T-helper 9 cell (primary cell): ENCODE measurements at regions not wholly inside any gene's neighbourhood (a gene's known extent, or its start where the extent isn't known, plus 50 kb on each side); places are given as distances from the start of the nearest gene placed in this dataset.
"Not testable (repeated sequence)": the region's sequence is repeated elsewhere in the genome, so short reads cannot be mapped to it uniquely, and the experiment has no call there.

ENCODE experiments used
- DNase-seq: peaks from one replicate; pipeline ENCODE4 v3.0.0-alpha.2; 2020

DNA sequence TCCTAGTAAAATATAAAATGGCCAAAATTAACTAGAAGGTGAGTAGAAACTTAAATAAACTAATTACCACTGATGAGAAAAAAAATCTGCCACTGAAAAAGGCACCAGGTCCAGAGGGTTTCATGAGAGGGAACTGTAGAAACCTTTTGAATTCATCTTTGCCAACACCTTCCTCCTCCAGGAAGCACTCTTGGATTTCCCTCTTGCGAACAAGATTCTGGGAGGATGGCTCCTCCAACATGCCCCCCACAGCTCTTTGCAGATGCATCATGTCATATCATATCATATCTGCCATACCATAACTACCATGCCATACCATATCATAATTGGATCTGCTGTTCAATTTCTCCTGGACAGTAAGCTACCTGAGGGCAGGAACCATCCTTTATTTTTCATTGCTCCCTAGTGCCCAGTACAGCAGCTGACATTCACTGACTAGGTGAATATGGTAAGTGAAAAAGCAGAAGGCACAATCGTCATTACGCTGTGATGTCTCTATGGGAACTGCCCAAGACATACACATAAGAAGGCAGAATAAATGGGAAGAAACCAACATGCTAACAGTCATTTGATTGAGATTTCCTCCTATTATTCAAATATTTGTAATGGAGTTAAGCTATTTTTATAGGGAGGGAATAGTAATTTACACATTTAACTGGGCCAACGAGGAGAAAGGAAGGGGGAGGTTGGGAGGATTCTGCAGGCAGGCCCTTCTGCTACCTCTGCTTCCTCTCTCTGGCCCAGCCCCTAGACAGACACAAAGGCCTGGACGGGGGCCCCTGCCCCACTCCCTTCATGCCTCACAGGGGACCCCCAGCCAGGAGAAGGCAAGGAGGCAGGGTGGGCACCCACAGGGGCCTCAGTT is 110.1 kb upstream of the SMURF2 start:
- DNase-seq: no peak

DNA sequence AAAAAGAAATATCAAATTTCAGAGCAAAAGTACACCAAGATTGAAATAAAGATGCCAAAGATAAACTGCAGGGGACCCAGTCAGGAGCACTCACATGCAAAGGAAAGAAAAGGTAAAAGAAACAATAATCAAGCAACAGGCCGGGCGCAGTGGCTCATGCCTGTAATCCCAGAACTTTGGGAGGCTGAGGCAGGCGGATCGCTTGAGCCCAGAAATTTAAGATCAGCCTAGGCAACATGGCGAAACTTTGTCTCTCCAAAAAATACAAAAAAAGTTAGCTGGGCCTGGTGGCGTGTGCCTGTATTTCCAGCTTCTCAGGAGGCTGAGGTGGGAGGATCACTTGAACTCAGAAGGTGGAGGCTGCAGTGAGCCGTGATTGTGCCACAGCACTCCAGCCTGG is 107.6 kb upstream of the SMURF2 start:
- no peak for DNase-seq

DNA sequence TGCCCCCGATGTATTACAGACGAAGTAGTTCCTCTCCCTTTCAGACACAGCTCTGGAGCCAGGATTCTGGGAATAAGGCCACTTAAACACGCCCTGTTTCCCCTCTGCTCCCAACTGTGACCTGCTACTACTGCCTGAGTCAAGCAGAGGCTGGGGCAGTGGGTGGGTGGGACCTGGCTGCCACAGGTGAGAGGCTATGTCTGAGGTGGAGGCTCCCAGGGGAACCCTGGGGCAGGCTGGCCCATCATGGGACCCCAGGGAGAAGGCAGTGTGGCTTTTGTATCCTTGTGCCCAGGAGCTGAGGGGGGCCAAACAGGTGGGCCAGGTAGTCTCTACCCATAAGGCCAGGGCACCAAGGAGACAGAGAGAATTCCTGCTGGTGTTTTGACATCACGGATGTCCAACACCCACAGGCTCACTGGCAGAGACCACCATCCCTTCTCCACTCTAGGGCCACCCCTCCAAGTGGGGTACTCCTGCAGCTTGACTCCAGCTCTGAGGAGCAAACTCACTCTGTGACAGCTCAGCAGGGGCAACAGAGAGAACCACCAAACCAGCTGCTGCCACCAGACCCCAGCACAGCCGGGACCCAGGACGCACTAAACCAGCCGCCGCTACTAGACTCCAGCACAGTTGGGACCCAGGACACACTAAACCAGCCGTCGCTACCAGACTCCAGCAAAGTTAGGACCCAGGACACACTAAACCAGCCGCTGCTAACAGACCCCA is 105.3 kb upstream of the SMURF2 start:
- no peak for DNase-seq

GRCh38 chr17:64765191-64765889 is 103.2 kb upstream of the SMURF2 start:
- no peak for DNase-seq

- DNase-seq: no peak
These were observed 89.0 kb upstream of the SMURF2 start for GRCh38 chr17:64750891-64751677.

DNA sequence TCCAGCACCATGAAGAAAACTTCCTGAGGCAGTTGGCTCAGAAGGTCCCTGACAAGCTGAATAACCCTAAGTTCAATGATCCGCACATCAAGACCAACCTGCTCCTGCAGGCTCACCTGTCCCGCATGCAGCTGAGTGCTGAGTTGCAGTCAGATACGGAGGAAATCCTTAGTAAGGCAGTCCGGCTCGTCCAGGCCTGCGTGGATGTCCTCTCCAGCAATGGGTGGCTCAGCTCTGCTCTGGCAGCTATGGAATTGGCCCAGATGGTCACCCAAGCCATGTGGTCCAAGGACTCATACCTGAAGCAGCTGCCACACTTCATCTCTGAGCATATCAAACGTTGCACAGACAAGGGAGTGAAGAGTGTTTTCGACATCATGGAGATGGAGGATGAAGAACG is 88.4 kb upstream of the SMURF2 start:
- DNase-seq: no peak

- DNase-seq: no peak
These were observed 87.2 kb upstream of the SMURF2 start for GRCh38 chr17:64749306-64749705.

DNA sequence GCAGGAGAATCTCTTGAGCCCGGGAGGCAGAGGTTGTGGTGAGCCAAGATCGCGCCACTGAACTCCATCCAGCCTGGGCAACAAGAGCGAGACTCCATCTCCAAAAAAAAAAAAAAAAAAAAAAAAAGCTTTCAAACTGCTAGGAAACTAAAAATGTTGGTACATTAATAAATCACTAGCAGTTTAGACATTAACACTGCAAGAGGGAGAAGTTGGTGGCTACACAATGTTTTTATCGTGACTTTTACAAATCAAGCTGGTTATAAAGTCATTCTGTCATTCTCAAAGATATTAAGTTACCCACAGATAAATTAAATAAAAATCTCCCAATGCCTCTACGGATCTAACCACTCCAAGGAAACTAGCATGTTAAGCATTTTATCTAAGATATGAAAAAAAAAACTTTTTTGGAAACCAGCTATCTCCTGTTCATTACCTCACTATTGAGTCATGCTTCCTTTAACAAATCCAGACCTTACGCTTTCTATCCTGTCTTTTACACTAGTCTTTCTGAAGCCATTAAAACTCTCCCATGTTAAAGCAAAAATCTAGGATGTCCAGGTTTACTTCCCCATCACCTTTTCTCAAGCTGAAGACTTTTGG is 85.9 kb upstream of the SMURF2 start:
- DNase-seq: no peak

GRCh38 chr17:64742326-64742725 is 80.2 kb upstream of the SMURF2 start:
- DNase-seq: no peak

DNA sequence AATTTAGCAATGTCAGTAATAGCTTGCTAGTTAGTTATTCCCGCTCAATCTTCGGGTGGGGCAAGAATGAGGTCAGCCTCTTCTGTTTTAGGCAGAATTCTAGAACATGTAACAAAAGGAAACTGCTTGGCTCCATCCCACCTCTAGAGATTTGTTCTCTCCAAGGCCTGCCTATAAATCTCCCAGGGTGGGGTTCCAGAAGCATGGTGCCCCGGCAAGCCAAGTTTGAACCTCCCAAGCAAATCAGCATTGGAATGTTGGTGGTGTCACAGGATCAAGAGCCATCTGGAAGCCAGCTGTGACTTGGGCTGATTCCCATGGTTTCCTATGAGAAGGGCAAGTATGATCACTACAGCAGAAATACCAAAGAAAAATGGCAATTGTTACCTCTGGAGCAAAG is 79.8 kb upstream of the SMURF2 start:
- DNase-seq: not testable (repeated sequence)

GRCh38 chr17:64741038-64741641 is 79.0 kb upstream of the SMURF2 start:
- DNase-seq: no peak

- DNase-seq: no peak
These were observed 77.4 kb upstream of the SMURF2 start for GRCh38 chr17:64739316-64740058.

DNA sequence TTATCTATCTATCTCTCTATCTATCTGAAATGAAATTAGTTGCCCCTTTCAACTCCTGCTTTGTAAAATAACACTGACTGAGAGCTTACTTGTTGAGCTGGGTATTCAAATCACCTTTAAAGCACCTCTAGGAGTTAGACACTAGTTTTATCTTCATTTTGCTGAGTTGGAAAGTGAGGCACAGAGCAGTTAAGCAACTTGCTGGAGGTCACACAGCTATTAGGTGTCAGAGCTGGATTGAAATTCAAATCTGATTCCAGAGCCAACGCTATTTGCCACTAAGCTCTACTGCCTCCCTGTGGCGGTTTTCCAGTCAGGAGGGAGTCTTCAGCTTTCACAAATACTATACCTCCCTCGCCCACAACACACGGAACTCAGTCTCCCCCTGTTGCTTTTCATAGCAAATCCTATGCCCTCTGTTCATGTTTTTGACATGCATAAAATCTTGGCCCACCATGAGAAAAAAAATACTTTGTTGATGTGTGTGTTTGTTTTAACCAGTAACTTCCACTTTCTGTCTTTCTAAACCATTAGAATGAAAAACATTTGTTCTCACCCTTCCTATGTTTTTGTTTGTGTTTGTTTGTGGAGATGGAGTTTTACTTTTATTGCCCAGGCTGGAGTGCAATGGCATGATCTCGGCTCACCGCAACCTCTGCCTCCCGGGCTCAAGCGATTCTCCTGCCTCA is 74.8 kb upstream of the SMURF2 start:
- DNase-seq: peak; percentile 12

GRCh38 chr17:64732336-64733006 is 70.4 kb upstream of the SMURF2 start:
- DNase-seq: no peak

- not testable (repeated sequence) for DNase-seq
These were observed 67.9 kb upstream of the SMURF2 start for GRCh38 chr17:64730023-64730422.

DNA sequence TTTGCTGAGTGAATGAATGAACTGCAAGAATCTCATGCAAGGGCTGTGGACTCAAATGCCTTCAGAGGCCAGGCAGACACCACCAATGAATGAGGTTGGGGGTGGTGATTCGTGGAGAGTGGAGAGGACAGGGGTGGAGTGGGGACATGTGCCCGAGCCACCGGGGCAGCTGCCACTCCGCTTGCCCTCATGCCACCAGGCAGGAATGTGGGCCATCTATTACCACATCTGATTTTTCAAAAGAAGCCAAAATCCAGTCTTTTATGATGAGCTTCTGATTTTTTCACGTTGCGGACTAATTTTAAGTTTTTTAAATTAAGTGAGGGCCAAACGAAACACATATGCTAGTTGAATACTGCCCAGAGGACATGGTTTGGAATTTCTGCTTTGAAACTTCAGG is 67.1 kb upstream of the SMURF2 start:
- no peak for DNase-seq

- DNase-seq: no peak
These were observed 66.1 kb upstream of the SMURF2 start for GRCh38 chr17:64728041-64728695.

GRCh38 chr17:64726025-64726424 is 63.9 kb upstream of the SMURF2 start:
- DNase-seq: not testable (repeated sequence)

- DNase-seq: not testable (repeated sequence)
These were observed 62.1 kb upstream of the SMURF2 start for GRCh38 chr17:64724246-64724645.
